ENCODE measurements at regions not wholly inside any gene's neighbourhood (a gene's known extent, or its start where the extent isn't known, plus 50 kb on each side); places are given as distances from the start of the nearest gene placed in this dataset.

GRCh38 chr12:111195316-111195715 lies 173.6 kb downstream of the PHETA1 start:
- TF ChIP-seq FOS (IDR thresholded peaks at IDR 0.05; ENCODE audit: borderline replicate concordance, extremely low read depth, insufficient read length) (no peak), SMC3 (IDR thresholded peaks at IDR 0.05; ENCODE audit: borderline replicate concordance, low read length) (no peak), E2F8 (IDR thresholded peaks at IDR 0.05; ENCODE audit: low read depth, partially characterized antibody) (no peak), CHD1 (IDR thresholded peaks at IDR 0.05; ENCODE audit: low read depth, low read length) (no peak), MEF2A (IDR thresholded peaks at IDR 0.05; ENCODE audit: insufficient read depth, low read depth, low read length) (no peak), CTCF (IDR thresholded peaks at IDR 0.05 in 2 of 3, conservative IDR thresholded peaks at IDR 0.05 in 1 of 3; ENCODE audit: control insufficient read depth in 2 of 3, extremely low read depth in 1 of 3, insufficient read depth in 1 of 3, low read depth in 3 of 3, low read length in 3 of 3) (no peak), POLR2A (IDR thresholded peaks at IDR 0.05; ENCODE audit: low read depth, low read length) (no peak), EP300 (IDR thresholded peaks at IDR 0.05; ENCODE audit: borderline replicate concordance in 1 of 2, control insufficient read depth in 1 of 2, low read depth in 2 of 2, low read length in 2 of 2) (no peak), CHD4 (IDR thresholded peaks at IDR 0.05) (no peak), ZNF24 (IDR thresholded peaks at IDR 0.05) (no peak), DPF2 (IDR thresholded peaks at IDR 0.05) (no peak), NR2C2 (IDR thresholded peaks at IDR 0.05; ENCODE audit: borderline replicate concordance, control insufficient read depth, insufficient read length, low read depth) (no peak)
